ENCODE measurements at regions not wholly inside any gene's neighbourhood (a gene's known extent, or its start where the extent isn't known, plus 50 kb on each side); places are given as distances from the start of the nearest gene placed in this dataset.

GRCh38 chr4:27206009-27206408, 345.4 kb downstream of the STIM2 start:
- TF ChIP-seq POLR2AphosphoS5 (IDR thresholded peaks at IDR 0.05; ENCODE audit: low read depth, low read length) (no peak), TAF1 (IDR thresholded peaks at IDR 0.05; ENCODE audit: borderline replicate concordance, low read depth, low read length) (no peak)
